Rectal smooth muscle tissue (tissue), 1 donor: ENCODE measurements at regions not wholly inside any gene's neighbourhood (a gene's known extent, or its start where the extent isn't known, plus 50 kb on each side); places are given as distances from the start of the nearest gene placed in this dataset.

ENCODE experiments used
- H3K27ac ChIP-seq: one replicate; pipeline ENCODE4 v1.7.0; 2013; ENCODE audit warnings: low read depth, low read length, inconsistent platforms
- H3K27me3 ChIP-seq: one replicate; pipeline ENCODE4 v1.7.0; 2013; ENCODE audit warnings: low read length; ENCODE audit not compliant: control insufficient read depth, insufficient read depth
- H3K36me3 ChIP-seq: one replicate; pipeline ENCODE4 v1.7.0; 2013; ENCODE audit warnings: low read length; ENCODE audit not compliant: control insufficient read depth, insufficient read depth
- H3K4me1 ChIP-seq: one replicate; pipeline ENCODE4 v1.7.0; 2013; ENCODE audit warnings: low read length; ENCODE audit not compliant: control insufficient read depth, insufficient read depth
- H3K4me3 ChIP-seq: one replicate; pipeline ENCODE4 v1.7.0; 2013; ENCODE audit warnings: low read length
- H3K9ac ChIP-seq: one replicate; pipeline ENCODE4 v1.7.0; 2013; ENCODE audit warnings: low read length

DNA sequence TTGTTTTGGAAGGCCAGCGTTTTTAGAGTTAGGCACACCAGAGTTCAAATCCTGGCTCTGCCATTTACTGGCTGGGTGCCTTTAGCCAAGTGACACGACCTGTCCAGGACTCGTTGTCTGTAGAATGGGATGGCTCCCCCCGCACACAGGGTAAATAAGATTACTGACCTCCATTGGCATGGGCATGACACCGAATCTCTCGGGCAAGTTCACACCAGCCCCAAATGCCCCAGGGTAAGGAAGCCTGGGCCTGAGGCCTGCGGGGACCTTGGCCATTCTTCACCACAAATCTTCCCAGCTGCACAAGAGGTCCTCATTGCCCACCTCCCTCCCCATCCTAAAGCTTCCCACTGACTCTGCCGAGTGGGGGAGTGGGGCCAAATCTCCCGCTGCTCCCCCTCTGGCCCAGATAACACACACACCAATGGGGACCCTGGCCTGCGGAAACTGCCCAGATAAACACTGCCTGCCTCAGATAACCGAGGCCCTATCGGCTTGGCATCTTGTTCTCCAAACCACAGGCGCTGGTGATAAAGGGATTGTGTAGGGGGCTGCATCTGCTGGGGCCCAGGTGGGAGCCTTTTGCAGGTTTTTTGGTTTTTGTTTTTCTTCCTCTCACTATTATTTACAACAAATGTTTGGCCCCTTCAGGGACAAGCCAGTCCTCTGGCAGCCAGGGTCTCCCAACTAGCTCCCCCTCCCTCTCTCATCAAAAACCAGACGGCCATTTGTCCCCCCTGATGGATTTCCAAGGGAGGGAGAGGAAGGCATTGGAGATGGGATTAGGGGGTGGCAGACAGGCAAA, 75.0 kb upstream of the LHX1 start:
- no peaks in the 10 kb centered on the region for H3K27me3 ChIP-seq
- H3K27ac ChIP-seq, result no peak overlapping the region
- no peaks in the 10 kb centered on the region for H3K4me1 ChIP-seq
- H3K9ac ChIP-seq, result no peak overlapping the region
- H3K36me3 ChIP-seq, result no peaks in the 10 kb centered on the region
- no peak overlapping the region for H3K4me3 ChIP-seq

DNA sequence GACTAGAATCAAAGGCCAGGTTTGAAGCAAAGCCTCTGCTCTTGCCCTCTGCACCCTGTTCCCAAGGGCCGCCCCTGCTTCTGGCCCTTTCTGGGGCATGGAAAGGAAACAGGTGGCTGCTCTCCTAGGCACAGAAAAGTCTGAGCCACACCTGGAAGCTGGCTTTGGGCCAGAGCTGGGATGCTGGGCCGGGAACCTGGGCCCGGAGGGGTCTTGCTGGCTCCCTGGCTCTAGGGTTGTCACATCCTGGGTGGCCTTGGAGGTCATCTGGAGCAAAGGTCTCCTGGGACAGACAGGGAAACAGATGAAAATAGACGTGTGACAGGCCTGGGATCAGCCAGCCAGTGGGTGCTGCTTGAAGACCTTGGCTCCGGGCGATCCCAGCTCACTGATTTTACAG, 74.1 kb upstream of the LHX1 start:
- Histone ChIP-seq H3K27me3 (no peaks in the 10 kb centered on the region), H3K4me3 (no peak overlapping the region), H3K27ac (no peak overlapping the region), H3K9ac (no peak overlapping the region), H3K36me3 (no peaks in the 10 kb centered on the region), H3K4me1 (no peaks in the 10 kb centered on the region)

DNA sequence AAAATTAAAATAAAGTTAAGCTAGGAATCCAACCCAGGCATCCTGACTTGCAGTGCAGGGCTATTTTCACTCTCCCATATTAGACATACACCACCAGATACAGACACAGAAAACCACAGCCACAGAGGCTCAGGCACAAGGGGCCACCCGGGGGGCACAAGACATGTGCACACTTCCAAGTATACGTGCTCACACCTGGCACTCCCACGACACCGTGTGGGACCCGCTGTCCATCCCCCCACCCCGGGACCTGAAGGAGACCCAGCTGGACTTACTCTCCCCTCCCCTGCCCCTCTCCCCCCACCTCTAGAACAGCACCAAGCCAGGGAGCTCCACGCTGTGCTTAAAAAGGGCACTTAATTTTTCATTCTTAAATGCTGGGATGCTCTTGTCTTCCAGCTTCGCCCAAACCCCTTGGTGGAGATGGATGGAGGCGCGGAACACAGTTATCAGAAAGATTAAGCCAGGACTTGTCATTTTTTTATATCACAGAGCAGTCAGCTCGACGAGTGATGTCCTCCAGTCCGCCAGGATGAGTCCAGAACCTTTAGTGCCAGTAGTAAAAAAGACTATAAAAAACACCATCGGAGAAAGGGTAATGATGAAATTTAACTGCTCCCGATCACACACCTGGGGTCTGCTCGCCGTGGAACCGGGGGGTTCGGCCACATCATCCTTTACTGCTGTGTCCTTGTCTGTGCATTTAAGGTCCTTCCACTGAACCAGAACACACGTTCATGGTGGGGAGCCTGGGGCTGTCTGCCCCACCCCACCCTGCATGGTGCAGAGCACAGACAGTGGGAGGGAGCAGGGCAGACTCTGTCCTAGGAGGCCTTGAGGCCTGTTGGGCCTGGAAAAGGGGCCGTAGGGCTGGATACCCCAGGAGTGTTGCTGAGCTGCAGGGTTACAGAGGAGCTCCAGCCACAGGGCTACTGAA, 73.3 kb upstream of the LHX1 start:
- no peaks in the 10 kb centered on the region for H3K4me1 ChIP-seq
- H3K27me3 ChIP-seq, result no peaks in the 10 kb centered on the region
- H3K36me3 ChIP-seq, result no peaks in the 10 kb centered on the region
- H3K4me3 ChIP-seq, result no peak overlapping the region
- H3K9ac ChIP-seq, result no peak overlapping the region
- H3K27ac ChIP-seq, result no peak overlapping the region

DNA sequence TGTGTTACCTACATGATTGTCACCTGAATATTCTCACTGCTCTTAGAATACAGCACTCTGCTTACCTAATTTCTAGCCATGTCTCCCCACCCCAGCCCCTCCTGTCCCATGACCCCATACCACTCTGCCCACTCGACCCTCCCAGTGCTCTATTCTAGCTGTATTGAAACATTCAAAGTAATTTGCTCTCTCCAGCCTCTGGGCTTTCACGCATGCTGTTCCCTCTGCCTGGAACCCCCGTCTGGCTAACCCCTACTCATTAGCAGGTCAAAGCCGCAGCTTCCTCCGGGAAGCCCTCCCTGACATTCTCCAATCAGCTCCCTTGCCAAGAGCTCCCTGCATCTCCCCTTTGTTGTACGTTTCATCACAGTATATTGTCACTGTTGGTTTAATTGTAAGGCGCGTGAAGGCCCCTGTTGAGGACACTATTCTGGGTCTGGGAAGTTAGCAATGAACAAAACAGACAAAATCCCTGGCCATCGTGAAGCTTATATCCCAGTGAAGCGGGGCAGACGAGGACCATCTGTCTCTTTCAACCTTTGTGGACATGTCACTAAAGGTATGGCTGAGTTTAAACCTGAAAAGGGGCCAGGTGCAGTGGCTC, 72.3 kb upstream of the LHX1 start:
- Histone ChIP-seq H3K27ac (no peak overlapping the region), H3K36me3 (no peaks in the 10 kb centered on the region), H3K4me1 (no peaks in the 10 kb centered on the region), H3K27me3 (no peaks in the 10 kb centered on the region), H3K4me3 (no peak overlapping the region), H3K9ac (no peak overlapping the region)

DNA sequence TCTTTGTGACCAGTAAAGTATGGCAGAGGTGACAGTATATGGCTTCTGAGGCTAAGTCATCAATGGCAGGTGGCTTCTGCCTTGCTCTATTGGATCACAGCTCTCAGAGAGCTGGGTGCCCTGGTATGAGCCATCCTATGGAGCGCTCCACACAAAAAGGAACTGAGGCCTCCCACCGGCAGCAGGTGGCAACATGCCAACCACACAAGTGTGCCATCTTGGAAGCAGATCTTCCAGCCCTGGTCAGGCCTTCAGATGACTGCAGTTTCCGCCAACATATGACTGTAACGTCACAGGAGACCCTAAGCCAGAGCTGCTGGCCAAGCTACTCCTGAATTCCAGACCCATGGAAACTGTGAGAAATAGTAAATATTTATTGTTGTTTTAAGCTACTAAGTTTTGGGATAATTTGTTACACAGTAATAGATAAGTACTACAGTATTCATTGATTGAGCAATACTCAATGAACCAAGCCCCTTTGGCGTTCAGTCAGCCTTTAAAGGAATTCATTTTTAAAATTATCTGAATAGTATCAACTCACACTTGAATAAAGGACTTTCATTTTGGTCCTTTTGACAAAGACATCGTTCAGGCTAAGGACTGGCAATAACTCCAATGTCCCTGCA, 69.4 kb upstream of the LHX1 start:
- Histone ChIP-seq H3K4me3 (no peak overlapping the region), H3K27me3 (no peaks in the 10 kb centered on the region), H3K4me1 (no peaks in the 10 kb centered on the region), H3K36me3 (no peaks in the 10 kb centered on the region), H3K27ac (no peak overlapping the region), H3K9ac (no peak overlapping the region)

DNA sequence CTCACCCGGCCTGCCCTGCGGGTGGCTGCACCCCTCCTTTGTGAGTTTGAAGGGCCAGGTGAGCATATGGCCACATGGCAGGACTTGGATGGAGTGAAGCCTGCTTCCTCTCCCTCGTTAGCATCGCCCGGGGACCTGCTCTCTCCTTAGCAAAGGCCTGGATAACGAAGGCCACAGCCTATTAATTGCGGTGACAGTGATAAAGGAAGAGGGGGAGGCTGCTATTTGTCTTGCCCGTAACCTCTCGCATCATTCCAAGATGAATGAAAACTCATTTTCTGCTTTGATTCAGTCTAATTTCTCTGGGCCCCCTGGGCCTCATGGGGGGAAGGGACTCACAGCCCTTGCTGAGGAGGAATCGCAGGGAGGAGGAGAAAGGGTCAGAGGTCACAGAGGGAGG, 68.5 kb upstream of the LHX1 start:
- H3K4me1 ChIP-seq, result no peaks in the 10 kb centered on the region
- H3K4me3 ChIP-seq, result no peak overlapping the region
- no peak overlapping the region for H3K27ac ChIP-seq
- H3K9ac ChIP-seq, result no peak overlapping the region
- no peaks in the 10 kb centered on the region for H3K27me3 ChIP-seq
- no peaks in the 10 kb centered on the region for H3K36me3 ChIP-seq

DNA sequence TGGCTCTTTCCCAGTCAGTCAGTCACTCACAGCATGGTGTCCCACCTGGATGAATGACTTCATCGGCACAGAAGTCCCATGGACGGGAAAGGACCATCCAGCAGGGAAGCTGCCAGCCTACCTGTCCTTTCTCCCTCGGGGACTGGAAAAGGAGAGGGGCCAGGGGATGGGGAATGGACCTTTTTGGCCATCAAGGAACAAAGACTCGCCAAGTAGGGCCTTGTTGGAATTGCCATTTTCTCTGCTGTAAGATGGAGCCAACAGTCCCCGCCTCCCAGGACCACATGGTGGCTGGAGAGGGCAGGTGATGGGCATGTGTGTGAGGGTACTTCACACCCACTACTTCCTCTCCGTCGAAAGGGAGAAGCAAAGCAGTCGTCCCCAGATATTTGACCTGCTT, 67.8 kb upstream of the LHX1 start:
- Histone ChIP-seq H3K27ac (no peak overlapping the region), H3K36me3 (no peaks in the 10 kb centered on the region), H3K4me1 (no peaks in the 10 kb centered on the region), H3K4me3 (no peak overlapping the region), H3K27me3 (no peaks in the 10 kb centered on the region), H3K9ac (no peak overlapping the region)

DNA sequence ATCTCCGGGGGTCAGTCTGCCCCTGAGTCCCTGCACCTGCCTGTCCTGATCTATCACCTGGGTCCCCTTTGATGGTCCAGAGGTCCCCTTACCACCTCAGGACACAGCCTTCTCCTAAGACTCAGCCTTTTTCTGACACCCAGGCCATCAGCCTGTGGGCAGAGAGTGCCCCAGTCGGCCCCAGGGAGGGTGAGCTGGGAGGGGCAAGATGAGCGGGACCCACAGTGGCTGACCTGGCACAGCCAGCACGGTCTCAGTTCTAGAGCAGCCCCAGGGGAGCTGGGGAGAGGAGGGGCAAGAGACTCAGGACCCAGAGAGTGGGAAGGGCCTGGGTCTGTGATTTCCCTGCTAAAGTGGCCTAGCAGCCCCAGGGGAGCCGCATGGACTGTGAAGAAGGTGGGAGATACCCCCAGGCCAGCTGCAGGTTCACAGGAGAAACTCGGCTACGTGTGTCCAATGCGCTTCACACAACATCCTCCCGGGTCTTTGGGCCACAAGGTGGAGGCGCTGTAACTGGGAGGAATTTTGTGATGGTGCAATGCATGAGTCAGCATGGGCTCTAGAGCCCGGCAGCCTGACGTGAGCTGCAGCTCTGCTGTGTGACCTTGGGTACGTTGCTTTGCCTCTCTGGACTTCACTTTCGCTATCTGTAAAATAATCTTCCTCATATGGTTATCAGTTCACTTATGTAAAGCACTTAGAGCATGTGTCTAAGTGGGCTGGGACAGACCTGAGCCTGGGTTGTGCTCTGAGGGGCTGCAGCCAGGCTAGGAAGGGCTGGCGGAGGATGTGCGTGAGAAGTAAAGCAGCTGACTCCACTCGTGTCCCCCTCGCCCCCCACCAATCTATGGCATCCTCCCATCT, 67.2 kb upstream of the LHX1 start:
- H3K4me1 ChIP-seq, result no peaks in the 10 kb centered on the region
- no peak overlapping the region for H3K9ac ChIP-seq
- no peaks in the 10 kb centered on the region for H3K36me3 ChIP-seq
- no peak overlapping the region for H3K27ac ChIP-seq
- no peak overlapping the region for H3K4me3 ChIP-seq
- no peaks in the 10 kb centered on the region for H3K27me3 ChIP-seq

DNA sequence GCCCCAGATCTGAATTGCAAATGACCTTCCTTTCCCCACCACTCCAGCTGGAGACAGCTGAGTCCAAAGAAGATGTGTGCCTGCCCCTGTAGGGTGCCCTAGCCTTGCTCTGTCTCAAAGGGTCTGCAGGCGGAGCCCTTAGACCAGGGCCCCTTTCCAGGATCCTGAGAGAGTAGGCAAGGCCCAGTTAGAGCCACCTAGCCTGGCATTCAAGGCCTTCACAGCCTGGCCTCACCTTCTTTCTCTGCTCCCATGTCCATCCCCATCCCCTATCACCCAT, 66.6 kb upstream of the LHX1 start:
- Histone ChIP-seq H3K9ac (no peak overlapping the region), H3K27ac (no peak overlapping the region), H3K27me3 (no peaks in the 10 kb centered on the region), H3K36me3 (no peaks in the 10 kb centered on the region), H3K4me1 (no peaks in the 10 kb centered on the region), H3K4me3 (no peak overlapping the region)

DNA sequence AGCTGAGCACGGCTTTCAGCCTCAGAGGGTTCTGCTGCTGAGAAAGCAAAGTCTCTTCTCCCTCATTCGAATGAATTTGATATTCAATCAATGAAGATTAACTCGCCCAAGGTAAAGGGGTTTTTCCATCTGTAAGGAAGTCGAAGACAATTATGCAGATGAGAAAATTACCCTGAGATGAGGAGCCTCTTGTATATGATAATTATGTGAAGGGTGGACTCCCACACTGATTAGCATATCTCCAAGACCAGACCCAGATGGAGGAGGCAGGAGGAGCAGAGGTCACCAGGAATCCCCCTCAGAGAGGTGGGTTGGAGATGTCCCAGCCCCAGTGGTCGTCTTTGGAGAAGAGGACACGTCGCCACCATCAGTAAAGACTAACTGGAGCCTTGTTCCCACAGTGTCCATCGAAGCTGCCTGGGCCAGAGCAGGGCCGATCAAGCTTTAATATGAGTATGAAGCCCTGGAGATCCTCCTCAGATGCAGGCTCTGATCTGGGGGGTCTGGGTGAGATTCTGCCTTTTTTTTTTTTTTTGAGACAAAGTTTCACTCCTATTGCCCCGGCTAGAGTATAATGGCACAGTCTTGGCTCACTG, 61.5 kb upstream of the LHX1 start:
- Histone ChIP-seq H3K27ac (no peak overlapping the region), H3K4me1 (no peaks in the 10 kb centered on the region), H3K9ac (no peak overlapping the region), H3K27me3 (peaks cover 2% of the 10 kb centered on the region), H3K4me3 (no peak overlapping the region), H3K36me3 (no peaks in the 10 kb centered on the region)

DNA sequence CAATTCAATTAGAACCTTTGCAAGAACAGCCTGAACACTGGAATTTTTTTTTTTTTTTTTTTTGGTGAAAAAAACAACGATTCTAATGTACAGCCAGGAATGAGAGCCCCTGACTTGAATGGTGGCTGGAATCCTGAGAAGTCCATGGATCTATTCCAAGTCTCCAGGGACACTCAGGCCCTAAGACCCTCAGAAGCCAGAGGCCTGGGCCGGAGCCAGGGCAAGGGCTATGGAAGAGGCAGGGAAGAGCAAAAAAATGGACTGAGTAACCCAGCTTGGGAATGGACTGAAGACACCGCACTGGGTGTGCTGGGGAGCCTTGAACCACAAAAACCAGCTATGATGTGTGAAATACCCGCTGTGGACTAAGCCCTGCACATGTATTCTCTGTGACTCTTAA, 60.3 kb upstream of the LHX1 start:
- Histone ChIP-seq H3K9ac (no peak overlapping the region), H3K4me3 (no peak overlapping the region), H3K36me3 (no peaks in the 10 kb centered on the region), H3K27ac (no peak overlapping the region), H3K27me3 (peaks cover 2% of the 10 kb centered on the region), H3K4me1 (no peaks in the 10 kb centered on the region)
